Neural crest cell (in vitro differentiated cells): ENCODE measurements at regions not wholly inside any gene's neighbourhood (a gene's known extent, or its start where the extent isn't known, plus 50 kb on each side); places are given as distances from the start of the nearest gene placed in this dataset.

ENCODE experiments used
- DNase-seq: peaks from one replicate; pipeline ENCODE4 v3.0.0; 2021; ENCODE audit warnings: low read depth, mixed read lengths, low spot score
- H3K27ac Mint-ChIP-seq: one replicate; pipeline ENCODE4 v1.8.0; 2021; ENCODE audit warnings: mild to moderate bottlenecking, mixed read lengths; ENCODE audit not compliant: unreplicated experiment
- H3K27me3 Mint-ChIP-seq: 2 replicates; pipeline ENCODE4 v1.8.0; 2021; ENCODE audit warnings: low read depth, mild to moderate bottlenecking, mixed read lengths
- H3K36me3 Mint-ChIP-seq: 2 replicates; pipeline ENCODE4 v1.8.0; 2021; ENCODE audit warnings: low read depth, mild to moderate bottlenecking, mixed read lengths
- H3K4me1 Mint-ChIP-seq: 2 replicates; pipeline ENCODE4 v1.8.0; 2021; ENCODE audit warnings: mixed read lengths
- H3K4me3 Mint-ChIP-seq: one replicate; pipeline ENCODE4 v1.8.0; 2021; ENCODE audit warnings: mild to moderate bottlenecking, mixed read lengths
- H3K9me3 Mint-ChIP-seq: 2 replicates; pipeline ENCODE4 v1.8.0; 2021; ENCODE audit warnings: mixed read lengths
- CTCF ChIP-seq: fragments of 200-600 bp; sonication (generic); conservative IDR thresholded peaks from 2 replicates; pipeline ENCODE4 v1.5.0; 2021; ENCODE audit warnings: antibody characterized with exemption, mild to moderate bottlenecking

GRCh38 chr5:159398936-159399335, 68.6 kb upstream of the IL12B start:
- Mint-ChIP-seq H3K4me1 (no peaks in the 10 kb centered on the region), H3K27me3 (peaks cover 6% of the 10 kb centered on the region), H3K4me3 (no peak overlapping the region), H3K27ac (no peak overlapping the region), H3K36me3 (no peaks in the 10 kb centered on the region), H3K9me3 (no peaks in the 10 kb centered on the region)
- TF ChIP-seq CTCF = no peak
- DNase-seq = no peak

- TF ChIP-seq CTCF = no peak
- H3K36me3 Mint-ChIP-seq = no peaks in the 10 kb centered on the region
- no peak overlapping the region for H3K4me3 Mint-ChIP-seq
- peaks cover 6% of the 10 kb centered on the region for H3K27me3 Mint-ChIP-seq
- no peaks in the 10 kb centered on the region for H3K9me3 Mint-ChIP-seq
- H3K4me1 Mint-ChIP-seq = no peaks in the 10 kb centered on the region
- no peak for DNase-seq
- H3K27ac Mint-ChIP-seq = peak overlapping the region; percentile 62
Measured at GRCh38 chr5:159400476-159400875, 70.2 kb upstream of the IL12B start.

GRCh38 chr5:159402311-159402710, 72.0 kb upstream of the IL12B start:
- no peaks in the 10 kb centered on the region for H3K4me1 Mint-ChIP-seq
- H3K27ac Mint-ChIP-seq = no peak overlapping the region
- H3K4me3 Mint-ChIP-seq = no peak overlapping the region
- no peaks in the 10 kb centered on the region for H3K36me3 Mint-ChIP-seq
- no peaks in the 10 kb centered on the region for H3K9me3 Mint-ChIP-seq
- TF ChIP-seq CTCF = no peak
- DNase-seq = no peak
- H3K27me3 Mint-ChIP-seq = peaks cover 6% of the 10 kb centered on the region

GRCh38 chr5:159402856-159403255, 72.6 kb upstream of the IL12B start:
- H3K4me3 Mint-ChIP-seq = no peak overlapping the region
- no peaks in the 10 kb centered on the region for H3K9me3 Mint-ChIP-seq
- TF ChIP-seq CTCF = no peak
- no peaks in the 10 kb centered on the region for H3K4me1 Mint-ChIP-seq
- DNase-seq = no peak
- H3K27ac Mint-ChIP-seq = no peak overlapping the region
- H3K27me3 Mint-ChIP-seq = peaks cover 6% of the 10 kb centered on the region
- H3K36me3 Mint-ChIP-seq = no peaks in the 10 kb centered on the region

GRCh38 chr5:159403906-159404681, 73.8 kb upstream of the IL12B start:
- Mint-ChIP-seq H3K4me3 (no peak overlapping the region), H3K27me3 (peaks cover 6% of the 10 kb centered on the region), H3K9me3 (no peaks in the 10 kb centered on the region), H3K36me3 (no peaks in the 10 kb centered on the region), H3K4me1 (no peaks in the 10 kb centered on the region), H3K27ac (no peak overlapping the region)
- TF ChIP-seq CTCF = no peak
- no peak for DNase-seq
